ENCODE measurements at regions not wholly inside any gene's neighbourhood (a gene's known extent, or its start where the extent isn't known, plus 50 kb on each side); places are given as distances from the start of the nearest gene placed in this dataset.

- TF ChIP-seq CTCF (IDR thresholded peaks at IDR 0.05; ENCODE audit: borderline replicate concordance, extremely low read depth, low read length, poor library complexity, severe bottlenecking) (no peak), EZH2 (IDR thresholded peaks at IDR 0.05; ENCODE audit: borderline replicate concordance, low read depth, low read length, severe bottlenecking) (no peak)
Measured at GRCh38 chr2:58970365-58970764, 729.2 kb upstream of the FANCL start.
